ENCODE measurements at regions not wholly inside any gene's neighbourhood (a gene's known extent, or its start where the extent isn't known, plus 50 kb on each side); places are given as distances from the start of the nearest gene placed in this dataset.

- no peak for TF ChIP-seq USF2 (IDR thresholded peaks at IDR 0.05)
- TF ChIP-seq REST (IDR thresholded peaks at IDR 0.05), result no peak
- TF ChIP-seq EP300 (IDR thresholded peaks at IDR 0.05), result no peak
- no peak for TF ChIP-seq MAFK (IDR thresholded peaks at IDR 0.05; ENCODE audit: partially characterized antibody)
- TF ChIP-seq NR3C1 (IDR thresholded peaks at IDR 0.05), result no peak
- TF ChIP-seq CBX2 (IDR thresholded peaks at IDR 0.05; ENCODE audit: borderline replicate concordance, low read depth), result no peak
- TF ChIP-seq CTCF (IDR thresholded peaks at IDR 0.05), result no peak
These were observed 54.1 kb upstream of the TRIM67 start for GRCh38 chr1:231107600-231108326.

All from A549 (cell line).